Esophagus muscularis mucosa (tissue), 4 donors: ENCODE measurements at regions not wholly inside any gene's neighbourhood (a gene's known extent, or its start where the extent isn't known, plus 50 kb on each side); places are given as distances from the start of the nearest gene placed in this dataset.

Experiments used
- DNase-seq: peaks from one replicate; pipeline ENCODE4 v3.0.0-alpha.2; 2017; ENCODE audit errors: extremely low spot score
- H3K27ac ChIP-seq, 4 donors: fragments of 200-600 bp; sonication (generic); replicated peaks in 1 of 4; 1 replicate in 3 of 4; 2 replicates in 1 of 4; pipeline ENCODE4 v1.5.1; 2016 to 2019; ENCODE audit warnings: mild to moderate bottlenecking in 1 of 4
- H3K27me3 ChIP-seq, 4 donors: fragments of 200-600 bp; sonication (generic); one replicate each; pipeline versions ENCODE4 v1.5.1 to v1.6.0; 2016 to 2019
- H3K36me3 ChIP-seq, 4 donors: fragments of 200-600 bp; sonication (generic); one replicate each; pipeline ENCODE4 v1.5.1; 2016 to 2019
- H3K4me1 ChIP-seq, 4 donors: fragments of 200-600 bp; sonication (generic); one replicate each; pipeline ENCODE4 v1.5.1; 2016 to 2019
- H3K4me3 ChIP-seq, 4 donors: fragments of 200-600 bp; sonication (generic); 1 replicate in 2 of 4; 2 replicates in 2 of 4; pipeline ENCODE4 v1.5.1; 2016 to 2019; ENCODE audit warnings: mild to moderate bottlenecking in 4 of 4, moderate library complexity in 1 of 4
- H3K9me3 ChIP-seq, 4 donors: fragments of 200-600 bp; sonication (generic); 1 replicate in 3 of 4; 2 replicates in 1 of 4; pipeline ENCODE4 v1.5.1; 2016 to 2019
- EP300 ChIP-seq: sonication (generic); formaldehyde crosslinking; IDR thresholded peaks from one replicate; pipeline ENCODE4 v1.6.1; 2017; ENCODE audit warnings: antibody characterized with exemption
- POLR2A ChIP-seq: fragments of 450-650 bp; IDR thresholded peaks from one replicate; pipeline ENCODE4 v1.6.1; 2017; ENCODE audit warnings: antibody characterized with exemption, moderate library complexity, mild to moderate bottlenecking, low read depth
- POLR2AphosphoS5 ChIP-seq, 2 donors: sonication (generic); formaldehyde crosslinking; IDR thresholded peaks; one replicate each; pipeline ENCODE4 v1.6.1; 2017; ENCODE audit warnings: antibody characterized with exemption in 2 of 2
- WGBS: methylation state at CpG from one replicate; pipeline ENCODE4 v1.1.5; 2018; 5-methylcytosine and 5-hydroxymethylcytosine counted together
- intact Hi-C: fragments of 100-400 bp; cut with DNase I; formaldehyde crosslinking; loops from one replicate; pipeline ENCODE4 v1.15.1; 2023
- TF ChIP-seq, protein P1 (sequence below), 3 experiments: fragments of 200-600 bp in 2 of 3; fragments of 450-650 bp in 1 of 3; sonication (generic) in 2 of 3; IDR thresholded peaks; one replicate each; pipeline ENCODE4 v1.5.1; 2017 to 2019; ENCODE audit warnings: antibody characterized with exemption in 3 of 3, mild to moderate bottlenecking in 2 of 3, moderate library complexity in 1 of 3

DNA sequence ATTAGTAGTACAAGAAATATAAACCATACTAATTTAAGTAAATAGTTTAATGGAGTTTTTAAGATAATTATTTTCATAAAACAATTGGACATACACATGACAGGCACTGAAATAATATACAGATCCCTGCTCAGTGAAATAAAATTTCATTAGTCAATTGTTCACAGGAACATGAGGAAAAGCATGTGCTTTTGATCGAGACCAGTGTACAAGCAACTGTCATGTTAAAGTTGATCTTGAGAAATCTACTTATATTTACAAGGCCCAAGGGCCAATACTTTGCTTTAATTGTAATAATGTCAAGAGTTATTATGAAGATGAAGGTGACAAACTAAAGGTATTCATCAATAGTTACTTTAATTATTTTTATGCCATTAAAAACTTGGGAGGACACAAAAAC lies 792.7 kb upstream of the LUZP2 start:
- WGBS: 77% methylated on average over 1 of the region's 1 CpG
- H3K4me3 ChIP-seq: no peak overlapping the region
- no peaks in the 10 kb centered on the region for H3K9me3 ChIP-seq
- no peaks in the 10 kb centered on the region for H3K36me3 ChIP-seq
- TF ChIP-seq POLR2AphosphoS5 (IDR thresholded peaks at IDR 0.05) (no peak), POLR2A (no peak), EP300 (no peak)
- TF ChIP-seq, protein P1, sequence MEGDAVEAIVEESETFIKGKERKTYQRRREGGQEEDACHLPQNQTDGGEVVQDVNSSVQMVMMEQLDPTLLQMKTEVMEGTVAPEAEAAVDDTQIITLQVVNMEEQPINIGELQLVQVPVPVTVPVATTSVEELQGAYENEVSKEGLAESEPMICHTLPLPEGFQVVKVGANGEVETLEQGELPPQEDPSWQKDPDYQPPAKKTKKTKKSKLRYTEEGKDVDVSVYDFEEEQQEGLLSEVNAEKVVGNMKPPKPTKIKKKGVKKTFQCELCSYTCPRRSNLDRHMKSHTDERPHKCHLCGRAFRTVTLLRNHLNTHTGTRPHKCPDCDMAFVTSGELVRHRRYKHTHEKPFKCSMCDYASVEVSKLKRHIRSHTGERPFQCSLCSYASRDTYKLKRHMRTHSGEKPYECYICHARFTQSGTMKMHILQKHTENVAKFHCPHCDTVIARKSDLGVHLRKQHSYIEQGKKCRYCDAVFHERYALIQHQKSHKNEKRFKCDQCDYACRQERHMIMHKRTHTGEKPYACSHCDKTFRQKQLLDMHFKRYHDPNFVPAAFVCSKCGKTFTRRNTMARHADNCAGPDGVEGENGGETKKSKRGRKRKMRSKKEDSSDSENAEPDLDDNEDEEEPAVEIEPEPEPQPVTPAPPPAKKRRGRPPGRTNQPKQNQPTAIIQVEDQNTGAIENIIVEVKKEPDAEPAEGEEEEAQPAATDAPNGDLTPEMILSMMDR (IDR thresholded peaks at IDR 0.05): no peak
- intact Hi-C loops: no loop called here
- no peaks in the 10 kb centered on the region for H3K27me3 ChIP-seq
- no peak overlapping the region for H3K27ac ChIP-seq
- no peaks in the 10 kb centered on the region for H3K4me1 ChIP-seq
- DNase-seq: no peak

DNA sequence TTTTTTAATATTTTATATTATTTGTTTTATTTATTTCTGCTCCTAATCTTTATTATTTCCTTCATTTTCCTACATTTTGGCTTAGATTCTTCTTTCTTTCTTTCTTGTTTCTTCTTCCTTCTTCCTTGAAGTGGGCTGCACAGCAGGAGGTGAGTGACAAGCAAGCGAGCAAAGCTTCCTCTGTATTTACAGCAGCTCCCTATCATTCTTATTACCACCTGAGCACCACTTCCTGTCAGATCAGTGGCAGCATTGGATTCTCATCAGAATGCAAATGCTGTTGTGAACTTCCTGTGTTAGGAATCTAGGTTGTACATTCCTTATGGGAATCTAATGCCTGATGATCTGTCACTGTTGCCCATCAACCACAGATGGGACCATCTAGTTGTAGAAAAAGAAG lies 784.9 kb upstream of the LUZP2 start:
- intact Hi-C loops: no loop called here
- no peak for DNase-seq
- TF ChIP-seq, protein P1 (IDR thresholded peaks at IDR 0.05): no peak
- no peak for TF ChIP-seq POLR2A
- no peak for TF ChIP-seq EP300
- no peak for TF ChIP-seq POLR2AphosphoS5 (IDR thresholded peaks at IDR 0.05)
- no peak overlapping the region for H3K27ac ChIP-seq
- no peaks in the 10 kb centered on the region for H3K4me1 ChIP-seq
- no peaks in the 10 kb centered on the region for H3K27me3 ChIP-seq
- H3K36me3 ChIP-seq: no peaks in the 10 kb centered on the region
- WGBS: 86% methylated on average over 1 of the region's 1 CpG
- no peak overlapping the region for H3K4me3 ChIP-seq
- H3K9me3 ChIP-seq: peaks cover 0 to 3% (median 0%) of the 10 kb centered on the region in 4 donors

DNA sequence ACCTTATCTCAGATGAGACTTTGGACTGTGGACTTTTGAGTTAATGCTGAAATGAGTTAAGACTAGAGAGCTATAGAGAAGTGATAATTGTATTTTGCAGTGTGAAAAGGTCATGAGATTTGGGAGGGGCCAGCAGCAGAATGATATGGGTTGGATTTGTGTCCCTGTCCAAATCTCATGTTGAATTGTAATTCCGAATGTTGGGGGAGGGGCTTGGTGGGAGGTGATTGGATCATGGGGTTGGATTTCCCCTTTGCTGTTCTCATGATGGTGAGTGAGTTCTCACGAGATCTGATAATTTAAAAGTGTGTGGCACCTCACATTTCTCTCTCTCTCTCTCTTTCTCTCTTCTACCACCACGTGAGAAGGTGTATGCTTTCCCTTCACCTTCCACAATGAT lies 777.8 kb upstream of the LUZP2 start:
- Histone ChIP-seq H3K27me3 (no peaks in the 10 kb centered on the region), H3K9me3 (no peaks in the 10 kb centered on the region), H3K27ac (no peak overlapping the region), H3K4me1 (no peaks in the 10 kb centered on the region), H3K36me3 (no peaks in the 10 kb centered on the region), H3K4me3 (no peak overlapping the region)
- TF ChIP-seq EP300 (no peak), POLR2AphosphoS5 (IDR thresholded peaks at IDR 0.05) (no peak), POLR2A (no peak)
- TF ChIP-seq, protein P1 (IDR thresholded peaks at IDR 0.05): no peak
- no peak for DNase-seq
- intact Hi-C loops: no loop called here
- WGBS: 80% methylated on average over 3 of the region's 3 CpGs

DNA sequence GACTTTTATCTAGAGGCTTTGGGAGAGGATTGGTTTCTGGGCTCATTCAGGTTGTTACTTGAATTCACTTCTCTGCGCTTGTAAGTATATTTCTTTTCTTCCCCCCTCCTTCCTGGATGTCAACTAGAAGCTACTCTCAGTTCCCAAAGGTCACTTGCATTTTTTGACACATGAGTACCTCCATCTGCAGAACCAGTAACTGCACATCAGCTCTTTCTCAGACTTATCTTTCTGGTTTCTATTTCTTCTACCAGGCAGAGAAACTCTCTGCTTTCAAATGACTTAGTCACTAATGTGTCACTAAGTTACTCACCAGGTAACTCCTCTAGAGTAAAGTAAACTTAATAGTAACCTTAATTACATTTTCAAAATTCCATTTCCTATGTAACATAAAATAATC lies 773.0 kb upstream of the LUZP2 start:
- H3K27me3 ChIP-seq: no peaks in the 10 kb centered on the region
- no peak overlapping the region for H3K27ac ChIP-seq
- no peak for DNase-seq
- intact Hi-C loops: no loop called here
- WGBS: 92% methylated on average over 1 of the region's 1 CpG
- H3K4me1 ChIP-seq: no peaks in the 10 kb centered on the region
- TF ChIP-seq EP300 (no peak), POLR2A (no peak), POLR2AphosphoS5 (IDR thresholded peaks at IDR 0.05) (no peak)
- TF ChIP-seq, protein P1 (IDR thresholded peaks at IDR 0.05): no peak
- no peaks in the 10 kb centered on the region for H3K9me3 ChIP-seq
- H3K4me3 ChIP-seq: no peak overlapping the region
- no peaks in the 10 kb centered on the region for H3K36me3 ChIP-seq

DNA sequence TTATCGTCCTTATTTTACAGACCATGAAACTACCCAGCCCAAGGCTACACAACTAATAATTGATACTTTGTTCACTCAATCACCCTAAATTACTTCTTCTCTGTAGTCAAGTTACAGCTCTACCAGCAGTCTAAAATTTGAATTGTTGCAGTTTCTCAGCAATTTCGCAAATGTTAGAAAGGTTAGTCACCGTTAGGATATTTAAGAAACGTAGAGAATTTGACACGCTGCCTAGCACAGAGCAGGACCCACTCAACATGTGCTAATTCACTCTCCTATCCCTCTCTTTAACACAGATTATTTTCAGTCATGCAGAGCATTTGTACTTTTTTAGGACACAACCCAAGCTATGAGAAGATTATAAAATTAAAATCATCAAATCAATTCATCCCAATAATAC lies 771.1 kb upstream of the LUZP2 start:
- Histone ChIP-seq H3K4me3 (no peak overlapping the region), H3K4me1 (no peaks in the 10 kb centered on the region), H3K27ac (no peak overlapping the region), H3K36me3 (no peaks in the 10 kb centered on the region), H3K9me3 (no peaks in the 10 kb centered on the region), H3K27me3 (no peaks in the 10 kb centered on the region)
- no peak for TF ChIP-seq POLR2AphosphoS5 (IDR thresholded peaks at IDR 0.05)
- TF ChIP-seq, protein P1 (IDR thresholded peaks at IDR 0.05): no peak
- TF ChIP-seq EP300: no peak
- TF ChIP-seq POLR2A: no peak
- DNase-seq: no peak
- 91% methylated on average over 5 of the region's 5 CpGs for WGBS
- intact Hi-C loops: no loop called here
